ENCODE measurements at regions not wholly inside any gene's neighbourhood (a gene's known extent, or its start where the extent isn't known, plus 50 kb on each side); places are given as distances from the start of the nearest gene placed in this dataset.
"Not testable (repeated sequence)": the region's sequence is repeated elsewhere in the genome, so short reads cannot be mapped to it uniquely, and the experiment has no call there.

DNA sequence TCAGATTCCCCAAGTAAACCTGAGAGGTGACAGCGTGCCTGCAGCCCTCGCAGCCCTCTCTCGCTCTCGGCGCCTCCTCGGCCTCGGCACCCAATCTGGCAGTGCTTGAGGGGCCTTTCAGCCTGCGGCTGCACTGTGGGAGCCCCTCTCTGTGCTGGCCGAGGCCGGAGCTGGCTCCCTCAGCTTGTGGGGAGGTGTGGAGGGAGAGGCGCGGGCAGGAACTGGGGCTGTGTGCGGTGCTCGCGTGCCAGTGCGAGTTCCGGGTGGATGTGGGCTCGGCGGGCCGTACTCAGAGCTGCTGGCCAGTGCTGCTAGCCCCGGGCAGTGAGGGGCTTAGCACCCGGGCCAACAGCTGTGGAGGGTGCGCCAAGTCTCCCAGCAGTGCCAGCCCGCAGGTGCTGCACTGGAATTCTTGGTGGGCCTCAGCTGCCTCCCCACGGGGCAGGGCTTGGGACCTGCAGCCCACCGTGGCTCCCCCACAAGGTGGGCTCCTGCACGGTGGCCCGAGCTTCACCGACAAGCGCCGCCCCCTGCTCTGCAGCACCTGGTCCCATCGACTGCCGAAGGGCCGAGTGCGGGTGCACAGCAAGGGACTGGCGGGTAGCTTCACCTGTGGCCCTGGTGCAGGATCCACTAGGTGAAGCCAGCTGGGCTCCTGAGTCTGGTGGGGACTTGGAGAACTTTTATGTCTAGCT is 809.7 kb upstream of the ADGRB3 start:
- no peak for DNase-seq

DNA sequence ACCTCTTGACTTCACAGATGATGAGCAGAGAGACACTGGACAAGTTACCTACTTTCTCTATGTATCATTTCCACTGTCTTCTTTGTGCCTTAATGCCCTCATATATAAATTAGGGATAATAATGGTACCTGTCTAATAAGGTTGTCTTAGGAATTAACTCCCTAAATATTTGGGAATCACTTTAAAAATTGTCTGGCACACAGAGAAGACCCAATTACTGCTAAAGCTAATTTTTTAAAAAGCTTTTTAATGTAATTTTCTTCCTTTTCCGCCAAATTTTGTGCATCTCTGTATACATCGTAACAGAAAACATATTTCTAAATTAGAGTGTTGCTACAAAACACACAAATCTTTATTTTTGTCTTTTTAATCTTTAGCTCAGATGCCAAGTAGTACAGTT is 816.8 kb upstream of the ADGRB3 start:
- DNase-seq: no peak

DNA sequence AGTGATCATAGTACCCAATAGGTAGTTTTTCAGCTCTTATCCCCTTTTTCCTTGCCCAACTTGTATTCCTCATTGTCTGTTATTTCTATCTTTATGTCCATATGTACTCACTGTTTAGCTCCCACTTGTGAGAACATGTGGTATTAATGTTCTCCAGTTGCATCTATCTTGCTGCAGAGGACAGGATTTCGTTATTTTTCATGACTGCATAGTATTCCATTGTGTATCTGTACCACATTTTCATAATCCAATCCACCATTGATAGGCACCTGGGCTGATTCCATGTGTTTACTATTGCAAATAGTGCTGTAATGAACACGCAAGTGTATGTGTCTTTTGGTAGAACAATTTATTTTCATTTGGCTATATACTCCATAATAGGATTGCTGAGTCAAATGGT is 819.5 kb upstream of the ADGRB3 start:
- no peak for DNase-seq

DNA sequence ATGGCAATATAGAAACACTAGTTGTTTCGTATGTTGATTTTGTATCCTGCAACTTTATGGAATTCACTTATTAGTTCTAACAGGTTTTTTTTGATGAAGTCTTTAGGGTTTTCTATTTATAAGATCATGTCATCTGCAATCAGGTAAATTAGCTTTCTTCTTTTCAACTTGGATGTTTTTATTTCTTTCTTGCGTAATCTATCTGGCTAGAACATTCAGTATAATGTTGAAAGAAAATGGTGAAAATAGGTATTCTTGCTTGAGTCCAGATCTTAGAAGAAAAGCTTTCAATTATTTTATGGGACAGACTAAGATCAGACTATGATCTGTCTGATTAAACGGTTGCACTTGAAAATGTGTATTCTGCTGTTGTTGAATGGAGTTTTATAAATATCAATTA is 820.8 kb upstream of the ADGRB3 start:
- DNase-seq: no peak

DNA sequence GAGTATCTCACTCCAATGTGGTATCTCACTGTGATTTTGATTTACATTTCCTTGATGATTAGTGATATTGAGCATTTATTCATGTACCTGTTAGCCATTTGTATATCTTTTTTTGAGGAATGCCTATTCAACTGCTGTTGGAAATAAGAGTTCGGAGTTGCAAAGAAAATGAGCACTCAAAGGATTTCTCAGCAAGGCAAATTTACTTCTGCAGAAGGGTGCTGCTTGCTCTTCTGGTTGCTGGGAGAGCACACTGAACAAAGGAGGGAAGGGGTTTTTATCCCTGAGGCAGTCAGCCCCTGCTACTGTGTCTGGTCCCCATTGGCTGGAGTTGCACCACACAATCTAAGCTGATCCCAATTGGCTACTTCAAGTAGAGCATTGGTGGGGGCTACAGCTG is 822.4 kb upstream of the ADGRB3 start:
- DNase-seq: peak; percentile 5

DNA sequence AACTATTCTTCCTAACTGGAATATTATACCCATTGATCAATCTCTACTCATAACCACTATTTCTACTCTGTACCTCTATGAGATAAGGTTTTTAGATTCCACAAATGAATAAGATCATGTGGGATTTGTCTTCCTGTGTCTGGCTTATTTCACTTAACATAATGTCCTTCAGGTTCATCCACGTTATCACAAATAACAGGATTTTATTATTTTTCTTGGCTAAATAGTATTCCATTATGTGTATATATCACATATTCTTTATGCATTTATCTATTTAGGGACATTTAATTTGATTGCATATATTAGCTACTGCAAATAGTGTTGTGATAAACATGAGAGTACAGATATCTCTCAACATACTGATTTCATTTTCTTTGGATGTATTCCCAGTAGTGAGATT is 823.0 kb upstream of the ADGRB3 start:
- no peak for DNase-seq

DNA sequence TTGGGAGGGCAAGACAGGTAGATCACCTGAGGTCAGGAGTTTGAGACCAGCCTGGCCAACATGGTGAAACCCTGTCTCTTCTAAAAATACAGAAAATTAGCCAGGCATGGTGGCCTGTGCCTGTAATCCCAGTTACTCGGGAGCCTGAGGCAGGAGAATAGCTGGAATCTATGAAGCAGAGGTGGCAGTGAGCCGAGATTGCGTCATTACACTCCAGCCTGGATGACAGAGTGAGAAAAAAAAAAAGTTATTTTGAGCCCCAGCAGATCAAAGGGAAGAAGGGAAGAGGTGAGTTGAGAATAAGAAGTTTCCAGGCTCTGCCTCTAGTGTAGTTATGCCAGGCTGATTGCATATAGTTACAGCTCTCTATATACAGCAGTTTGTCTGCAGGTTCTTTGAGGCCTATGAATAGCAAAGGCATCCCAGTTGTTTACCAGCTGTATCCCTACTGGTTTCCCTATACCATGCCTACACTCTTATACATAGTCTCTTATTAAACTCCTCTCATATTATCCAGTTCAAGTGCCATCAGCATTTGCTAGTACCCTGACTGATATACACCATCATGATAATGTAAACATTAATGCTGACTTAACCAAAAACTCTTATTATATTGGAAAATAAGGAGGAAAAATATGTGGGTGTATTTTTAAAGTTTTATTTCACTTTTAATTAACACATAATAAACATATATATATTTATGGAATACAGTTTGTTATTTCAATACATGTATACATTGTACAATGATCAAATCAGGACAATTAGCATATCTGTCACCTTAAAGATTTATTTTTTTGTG is 823.6 kb upstream of the ADGRB3 start:
- DNase-seq: no peak

DNA sequence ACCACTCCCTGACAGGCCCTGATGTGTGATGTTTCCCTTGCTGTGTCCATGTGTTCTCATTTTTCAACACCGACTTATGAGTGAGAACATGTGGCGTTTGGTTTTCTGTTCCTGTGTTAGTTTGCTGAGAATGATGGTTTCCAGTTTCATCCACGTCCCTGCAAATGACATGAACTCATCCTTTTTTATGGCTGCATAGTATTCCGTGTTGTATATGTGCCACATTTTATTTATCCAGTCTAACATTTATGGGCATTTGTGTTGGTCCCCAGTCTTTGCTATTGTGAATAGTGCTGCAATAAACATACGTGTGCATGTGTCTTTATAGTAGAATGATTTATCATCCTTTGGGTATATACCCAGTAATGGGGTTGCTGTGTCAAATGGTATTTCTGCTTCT is 830.3 kb upstream of the ADGRB3 start:
- DNase-seq: not testable (repeated sequence)

DNA sequence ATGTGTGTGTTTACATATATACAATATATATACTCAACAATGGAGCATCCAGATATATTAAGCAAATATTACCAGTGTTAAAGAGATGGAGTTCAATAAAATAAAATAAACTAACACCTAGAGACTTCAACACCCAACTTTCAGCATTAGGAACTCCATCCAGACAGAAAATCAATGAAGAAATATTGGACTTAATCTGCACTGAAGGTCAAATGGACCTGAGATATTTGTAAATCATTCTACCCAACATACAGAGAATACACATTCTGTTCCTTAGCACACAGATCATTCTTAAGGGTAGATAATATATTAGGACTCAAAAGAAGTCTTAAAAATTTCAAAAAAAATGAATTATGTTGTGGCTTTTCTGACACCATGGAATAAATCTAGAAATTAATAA is 832.3 kb upstream of the ADGRB3 start:
- DNase-seq: no peak

DNA sequence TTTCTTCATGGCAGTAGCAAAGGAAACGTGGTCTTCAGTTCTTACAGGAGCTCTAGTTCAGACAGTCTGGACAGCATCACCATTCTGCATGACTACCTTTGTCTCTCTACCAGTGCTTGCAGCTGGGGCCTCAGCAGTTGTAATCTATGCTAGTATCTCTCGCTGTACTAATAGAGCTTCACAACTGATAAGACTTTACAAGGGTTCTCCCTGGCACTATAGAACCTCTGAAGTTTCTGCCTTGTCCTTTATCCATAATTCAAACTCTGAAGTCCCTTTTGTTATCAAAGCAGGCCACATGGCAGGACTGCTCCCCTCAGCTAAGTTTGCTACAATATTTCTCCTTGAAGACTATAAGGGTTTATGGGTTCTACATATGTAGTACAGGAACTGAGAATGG is 842.1 kb upstream of the ADGRB3 start:
- peak; percentile 22 for DNase-seq

DNA sequence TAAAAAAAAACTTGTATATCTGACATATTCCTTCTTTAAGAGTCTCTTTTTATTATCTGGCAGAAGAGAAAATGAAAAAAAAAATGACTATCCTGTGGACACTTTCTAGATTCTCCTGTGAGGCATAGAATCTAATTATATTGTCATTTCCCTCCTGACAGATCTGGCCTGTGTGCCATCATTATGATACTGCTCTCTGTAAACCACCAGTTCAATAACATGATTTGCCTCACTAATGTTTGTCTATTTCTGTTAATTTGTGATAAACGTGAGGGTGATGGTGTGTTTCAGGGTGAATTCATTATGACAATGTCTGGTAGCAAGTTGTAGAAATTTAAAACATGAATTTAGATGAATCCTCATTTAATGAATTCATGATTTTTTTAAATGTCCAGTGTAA is 844.5 kb upstream of the ADGRB3 start:
- DNase-seq: no peak

DNA sequence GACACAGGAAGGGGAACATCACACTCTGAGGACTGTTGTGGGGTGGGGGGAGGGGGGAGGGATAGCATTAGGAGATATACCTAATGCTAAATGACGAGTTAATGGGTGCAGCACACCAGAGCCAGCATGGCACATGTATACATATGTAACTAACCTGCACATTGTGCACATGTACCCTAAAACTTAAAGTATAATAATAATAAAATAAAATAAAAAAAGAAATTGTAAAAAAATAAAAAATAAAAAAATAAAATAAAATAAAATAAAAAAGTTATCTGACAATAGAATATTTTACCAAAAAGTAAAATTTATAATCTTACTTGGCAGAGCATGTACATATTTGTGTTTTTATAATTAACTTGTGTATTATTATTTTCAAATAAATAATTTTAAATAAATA is 848.0 kb upstream of the ADGRB3 start:
- DNase-seq: not testable (repeated sequence)

DNA sequence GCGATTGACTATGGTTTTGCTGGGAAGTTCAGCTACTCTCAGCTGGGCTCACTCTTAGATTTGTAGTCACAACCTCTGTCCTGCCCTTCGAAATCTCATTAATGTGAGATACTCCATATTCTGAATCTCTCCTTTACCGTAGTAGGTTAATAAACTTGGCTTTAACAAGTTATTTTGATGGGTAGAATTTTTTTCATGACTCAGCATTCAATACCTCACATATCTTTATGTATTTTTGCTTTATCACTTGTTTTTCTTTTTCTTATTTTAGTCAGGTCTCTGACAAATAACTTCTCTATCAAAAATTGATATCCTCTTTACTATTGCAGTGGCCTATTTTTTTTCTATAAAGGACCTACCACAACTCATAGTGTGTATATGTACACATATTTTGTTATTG is 855.2 kb upstream of the ADGRB3 start:
- no peak for DNase-seq

DNA sequence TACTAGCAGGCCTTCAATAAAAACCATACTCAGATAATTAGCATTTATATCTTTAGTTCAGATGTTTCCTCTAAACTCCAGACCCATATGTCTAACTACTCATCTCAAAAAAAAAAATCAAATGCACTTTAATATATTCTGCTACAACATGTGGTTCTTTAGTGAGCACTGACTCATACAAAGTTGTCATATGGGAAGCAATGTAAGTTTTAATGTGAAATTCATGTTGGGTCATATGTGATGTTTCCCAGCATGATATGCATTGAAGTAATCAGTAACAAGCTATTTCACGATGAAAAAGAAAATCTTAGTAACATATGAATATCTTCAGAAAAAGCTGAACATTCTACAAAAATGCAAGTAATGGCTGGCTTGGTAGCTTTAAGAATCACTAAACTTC is 859.7 kb upstream of the ADGRB3 start:
- no peak for DNase-seq

DNA sequence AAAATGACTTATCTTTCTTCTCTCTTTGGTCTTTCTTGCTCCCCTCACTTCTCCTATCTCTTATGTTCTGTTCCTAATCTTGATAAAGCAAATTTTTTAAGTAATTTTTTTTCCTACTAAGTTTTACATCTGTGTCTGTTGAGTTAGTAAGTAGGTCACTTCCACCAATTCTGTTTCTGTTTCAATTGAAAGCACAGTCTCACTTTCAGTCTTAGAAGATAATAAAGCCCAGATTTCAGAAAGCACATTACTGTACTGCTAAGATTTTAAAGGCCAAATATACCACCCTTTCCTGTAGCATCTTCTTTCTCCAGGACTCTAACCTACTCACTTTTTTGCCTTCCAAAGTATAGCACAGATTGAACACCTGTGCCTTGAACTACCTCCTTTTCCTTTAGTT is 866.1 kb upstream of the ADGRB3 start:
- DNase-seq: no peak

DNA sequence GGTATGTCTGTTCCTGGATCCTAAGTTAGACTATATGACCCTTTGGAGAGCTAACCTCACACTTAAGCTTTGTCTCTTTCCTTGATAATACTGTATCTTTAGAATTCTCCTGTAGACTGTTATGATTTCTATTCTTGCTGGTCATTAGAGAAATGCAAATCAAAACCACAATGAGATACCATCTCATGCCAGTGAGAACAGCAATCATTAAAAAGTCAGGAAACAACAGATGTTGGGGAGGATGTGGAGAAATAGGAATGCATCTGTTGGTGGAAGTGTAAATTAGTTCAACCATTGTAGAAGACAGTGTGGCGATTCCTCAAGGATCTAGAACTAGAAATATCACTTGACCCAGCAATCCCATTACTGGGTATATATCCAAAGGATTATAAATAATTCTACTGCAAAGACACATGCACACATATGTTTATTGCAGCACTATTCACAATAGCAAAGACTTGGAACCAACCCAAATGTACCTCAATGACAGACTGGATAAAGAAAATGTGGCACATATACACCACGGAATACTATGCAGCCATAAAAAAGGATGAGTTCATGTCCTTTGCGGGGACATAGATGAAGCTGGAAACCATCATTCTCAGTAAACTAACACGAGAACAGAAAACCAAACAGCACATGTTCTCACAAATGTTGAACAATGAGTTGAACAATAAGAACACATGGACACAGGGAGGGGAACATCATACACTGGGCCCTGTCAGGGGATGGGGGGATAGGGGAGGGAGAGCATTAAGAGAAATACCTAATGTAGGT is 867.8 kb upstream of the ADGRB3 start:
- not testable (repeated sequence) for DNase-seq

DNA sequence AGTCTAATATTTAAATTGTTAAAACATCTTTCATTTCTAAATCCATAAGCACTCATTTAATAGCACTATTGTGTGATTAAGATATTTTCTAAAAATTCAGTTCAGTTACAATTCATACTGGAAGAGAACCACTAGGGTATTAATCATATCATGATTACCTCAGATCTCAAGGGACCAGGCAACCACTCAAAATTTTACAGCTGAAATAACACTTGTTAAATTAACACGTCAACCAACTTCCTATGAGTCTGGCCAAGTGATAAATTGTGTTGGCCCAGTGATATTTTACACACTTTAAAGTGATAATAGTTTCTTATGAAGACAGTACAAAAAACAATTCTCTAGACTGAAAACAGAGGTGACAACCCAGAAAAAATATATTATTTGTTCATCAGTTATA is 869.0 kb upstream of the ADGRB3 start:
- no peak for DNase-seq

DNA sequence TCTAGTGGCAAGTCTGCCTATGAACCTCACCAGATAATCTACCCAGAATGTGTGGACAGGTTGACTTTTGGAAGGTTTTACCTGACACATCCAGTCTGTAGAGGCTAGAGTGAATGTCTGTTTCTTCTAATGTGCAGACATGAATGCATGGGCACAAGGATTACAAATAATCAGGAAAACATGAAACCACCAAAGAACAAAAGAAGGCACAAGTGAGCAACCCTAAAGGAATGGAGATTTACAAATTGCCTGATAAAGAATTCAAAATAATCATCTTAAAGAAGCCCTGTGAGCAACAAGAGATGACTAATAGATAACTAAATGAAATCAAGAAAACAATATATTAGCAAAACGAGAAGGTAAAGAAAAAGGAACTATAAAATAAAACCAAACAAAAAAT is 876.1 kb upstream of the ADGRB3 start:
- no peak for DNase-seq

DNA sequence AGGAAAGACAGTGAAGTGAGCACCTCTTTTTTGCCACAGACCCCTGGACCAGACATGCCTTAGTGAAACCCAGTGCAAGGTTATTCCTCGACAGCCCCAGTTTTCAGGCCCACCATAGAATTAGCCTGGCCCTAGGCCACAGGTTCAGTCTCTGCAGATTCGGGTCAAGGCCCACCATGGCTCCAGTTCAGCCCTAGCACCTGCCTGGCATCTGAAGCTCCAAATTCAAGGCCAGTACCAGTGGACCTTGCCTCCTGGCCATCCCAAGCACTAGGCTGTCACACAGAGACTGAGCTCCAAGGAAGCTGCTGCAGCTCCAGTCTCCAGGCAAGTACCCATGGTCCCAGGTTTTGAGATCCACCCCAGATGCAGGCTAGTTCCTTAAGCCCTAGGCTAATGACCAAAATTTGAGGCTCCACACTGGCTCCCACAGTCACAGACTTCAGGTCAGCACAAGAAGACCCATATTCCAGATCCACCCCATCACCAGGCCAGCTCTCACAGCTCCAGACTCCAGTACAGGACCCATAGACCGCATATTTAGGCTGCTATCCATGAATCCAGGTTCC is 877.5 kb upstream of the ADGRB3 start:
- no peak for DNase-seq

DNA sequence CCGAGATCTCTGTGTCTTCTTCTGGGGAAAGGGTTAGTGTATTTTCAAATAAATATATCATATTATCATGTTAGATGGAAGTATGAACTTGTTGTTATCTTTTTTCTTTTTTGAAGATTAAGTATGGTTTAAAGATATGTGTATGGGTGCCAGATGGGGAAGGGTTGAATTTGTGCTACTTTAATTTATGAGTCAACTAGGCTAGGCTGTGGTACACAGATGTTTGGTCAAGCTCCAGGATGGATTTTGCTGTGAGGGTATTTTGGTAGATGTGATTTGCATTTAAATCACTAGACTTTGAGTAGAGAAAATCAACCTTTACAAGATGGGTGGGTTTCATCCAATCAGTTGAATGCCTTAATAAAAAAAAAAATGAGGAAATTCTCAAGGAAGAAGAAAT is 886.6 kb upstream of the ADGRB3 start:
- no peak for DNase-seq

DNA sequence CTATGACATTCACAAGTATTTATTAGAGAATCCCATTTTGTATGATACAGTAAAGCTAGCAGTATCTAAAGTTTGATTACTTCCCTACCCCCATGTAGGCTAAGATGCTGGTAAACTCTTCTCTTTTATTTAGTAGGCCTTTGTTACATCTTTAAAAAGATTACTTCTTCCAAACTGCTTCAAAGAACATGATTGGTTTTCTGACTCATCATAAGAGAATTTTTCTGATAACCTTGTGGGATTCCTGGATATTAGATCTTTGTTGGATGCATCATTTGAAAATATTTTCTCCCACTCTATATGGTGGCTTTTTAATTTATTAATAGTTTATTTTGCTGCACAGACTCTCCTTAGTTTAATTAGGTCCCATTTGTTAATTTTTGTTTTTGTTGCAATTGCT is 898.3 kb upstream of the ADGRB3 start:
- no peak for DNase-seq

DNA sequence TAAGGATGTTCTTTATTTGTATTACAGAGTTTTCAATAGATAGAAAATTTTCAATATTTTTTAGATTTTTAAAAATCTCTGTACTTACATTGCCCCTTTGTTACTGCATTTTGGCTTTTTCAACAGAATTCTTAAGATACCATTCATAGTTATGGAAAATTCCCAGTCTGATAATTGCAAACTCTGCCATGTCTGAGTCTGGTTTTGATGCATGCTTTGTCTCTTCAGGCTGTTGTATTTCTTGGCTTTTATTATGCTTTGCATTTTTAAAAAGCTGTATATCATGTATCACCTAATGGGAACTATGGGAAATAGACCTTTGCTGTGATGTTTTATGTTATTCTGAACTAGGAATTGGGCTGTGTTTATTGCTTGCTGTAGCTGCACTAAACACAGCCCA is 898.9 kb upstream of the ADGRB3 start:
- DNase-seq: no peak

DNA sequence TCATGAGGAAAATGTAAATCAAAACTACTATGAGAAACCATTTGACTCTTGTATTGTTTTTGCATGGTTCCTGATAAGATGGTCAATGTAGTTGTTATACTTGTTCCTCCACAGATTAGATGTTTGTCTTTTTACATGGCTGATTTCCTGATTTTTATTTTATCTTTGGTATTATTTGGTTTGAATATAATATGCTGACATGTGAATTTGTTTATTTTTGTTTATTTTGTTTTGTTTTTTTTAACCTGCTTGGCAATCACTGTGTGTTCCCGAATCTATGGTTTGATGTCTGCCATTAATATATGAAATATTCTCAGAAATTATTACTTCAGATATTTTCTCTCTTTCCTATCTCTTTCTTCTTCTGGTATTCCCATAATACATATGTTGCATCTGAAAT is 899.5 kb upstream of the ADGRB3 start:
- no peak for DNase-seq

DNA sequence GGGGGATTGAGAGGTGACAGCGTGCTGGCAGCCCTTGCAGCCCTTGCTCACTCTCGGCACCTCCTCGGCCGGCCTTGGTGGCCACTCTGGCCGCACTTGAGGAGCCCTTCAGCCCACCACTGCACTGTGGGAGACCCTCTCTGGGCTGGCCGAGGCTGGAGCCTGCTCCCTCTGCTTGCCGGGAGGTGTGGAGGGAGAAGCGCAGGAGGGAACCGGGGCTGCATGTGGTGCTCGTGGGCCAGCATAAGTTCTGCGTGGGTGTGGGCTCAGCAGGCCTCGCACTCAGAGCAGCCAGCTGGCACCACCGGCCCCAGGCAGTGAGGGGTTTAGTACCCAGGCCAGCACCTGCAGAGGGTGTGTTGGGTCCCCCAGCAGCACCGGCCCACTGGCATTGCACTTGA is 912.2 kb upstream of the ADGRB3 start:
- no peak for DNase-seq

All from DMS53 (cell line).